ENCODE measurements at regions not wholly inside any gene's neighbourhood (a gene's known extent, or its start where the extent isn't known, plus 50 kb on each side); places are given as distances from the start of the nearest gene placed in this dataset.

DNA sequence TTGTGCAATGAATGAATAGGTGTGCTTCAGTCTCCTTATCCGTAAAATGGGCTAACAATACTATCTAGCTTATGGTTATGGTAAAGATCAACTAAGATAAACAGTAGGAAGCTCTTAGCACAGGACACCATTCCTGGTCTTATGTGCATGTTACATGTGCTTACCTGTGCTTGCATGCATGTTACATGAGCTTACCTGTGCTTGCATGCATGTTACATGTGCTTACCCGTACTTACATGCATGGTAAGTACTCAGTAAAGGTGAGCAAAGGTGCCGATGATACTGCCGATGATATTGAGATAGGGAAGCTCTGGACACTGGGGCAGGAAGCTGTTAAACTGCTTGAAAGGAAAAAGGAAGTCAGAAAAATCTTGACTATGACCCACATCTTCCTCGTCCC, 211.0 kb upstream of the USP24 start:
- no peak overlapping the region for H3K27ac ChIP-seq
- DNase-seq, result no peak
- no peak overlapping the region for H3K4me3 ChIP-seq
- no peaks in the 10 kb centered on the region for H3K36me3 ChIP-seq (ENCODE audit: low read depth, missing control alignments)
- no peaks in the 10 kb centered on the region for H3K27me3 ChIP-seq
- intact Hi-C loops (cut with DNase I; ENCODE audit: low total_unique reads), result no loop called here
- no peak for TF ChIP-seq CTCF (IDR thresholded peaks at IDR 0.05)
- TF ChIP-seq POLR2A (IDR thresholded peaks at IDR 0.05), result no peak
- H3K4me1 ChIP-seq, result peaks cover 8% of the 10 kb centered on the region
- H3K9me3 ChIP-seq, result no peaks in the 10 kb centered on the region
- 79 to 89% methylated on average over 5 of the region's 5 CpGs for WGBS, 2 donors

DNA sequence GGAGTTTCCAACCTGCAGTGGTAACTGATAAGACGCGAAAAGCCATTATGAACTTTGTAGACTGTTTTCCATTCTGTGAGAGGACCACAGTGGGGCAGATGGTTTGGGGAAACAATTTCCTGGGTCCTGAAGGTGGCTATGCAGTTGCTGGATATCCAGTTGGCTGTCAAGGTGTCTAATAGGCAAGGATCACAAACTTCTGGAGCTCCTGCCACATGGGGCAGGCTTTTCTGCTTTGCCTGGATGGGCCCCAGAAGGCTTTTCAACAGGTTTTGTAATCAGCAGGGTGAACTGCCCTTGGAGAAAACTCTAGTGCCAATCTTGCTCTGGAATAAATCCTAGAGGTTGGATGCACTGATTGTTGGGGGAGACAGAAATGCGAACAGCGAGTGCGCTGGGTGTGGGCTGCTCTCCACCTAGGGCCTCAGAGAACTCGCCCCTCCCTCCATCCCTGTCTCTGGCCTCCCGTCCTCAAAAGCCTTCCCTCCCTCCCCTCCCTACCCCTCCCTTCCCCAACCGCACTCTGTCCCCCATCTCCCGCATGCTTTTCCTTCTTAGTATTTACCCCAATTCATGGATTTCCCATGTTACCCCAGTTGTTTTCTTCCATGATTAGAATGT, 210.3 kb upstream of the USP24 start:
- Histone ChIP-seq H3K27ac (no peak overlapping the region), H3K4me3 (no peak overlapping the region), H3K36me3 (ENCODE audit: low read depth, missing control alignments) (no peaks in the 10 kb centered on the region), H3K4me1 (peaks cover 8% of the 10 kb centered on the region), H3K9me3 (no peaks in the 10 kb centered on the region), H3K27me3 (no peaks in the 10 kb centered on the region)
- intact Hi-C loops (cut with DNase I; ENCODE audit: low total_unique reads), result no loop called here
- no peak for DNase-seq
- TF ChIP-seq CTCF (IDR thresholded peaks at IDR 0.05) (no peak), POLR2A (IDR thresholded peaks at IDR 0.05) (no peak)
- 91 to 93% methylated on average over 9 of the region's 9 CpGs for WGBS, 2 donors

GRCh38 chr1:55423376-55423775, 208.2 kb upstream of the USP24 start:
- WGBS, 2 donors, result 80 to 87% methylated on average over 1 of the region's 1 CpG
- TF ChIP-seq CTCF (IDR thresholded peaks at IDR 0.05), result no peak
- TF ChIP-seq POLR2A (IDR thresholded peaks at IDR 0.05), result no peak
- H3K9me3 ChIP-seq, result no peaks in the 10 kb centered on the region
- H3K4me1 ChIP-seq, result no peaks in the 10 kb centered on the region
- no peaks in the 10 kb centered on the region for H3K36me3 ChIP-seq (ENCODE audit: low read depth, missing control alignments)
- DNase-seq, result no peak
- no peaks in the 10 kb centered on the region for H3K27me3 ChIP-seq
- no peak overlapping the region for H3K4me3 ChIP-seq
- intact Hi-C loops (cut with DNase I; ENCODE audit: low total_unique reads), result no loop called here
- no peak overlapping the region for H3K27ac ChIP-seq

GRCh38 chr1:55420929-55421716, 206.0 kb upstream of the USP24 start:
- no peak overlapping the region for H3K4me3 ChIP-seq
- H3K36me3 ChIP-seq (ENCODE audit: low read depth, missing control alignments), result no peaks in the 10 kb centered on the region
- 50 to 59% methylated on average over 3 of the region's 3 CpGs for WGBS, 2 donors
- H3K27me3 ChIP-seq, result no peaks in the 10 kb centered on the region
- H3K27ac ChIP-seq, result no peak overlapping the region
- DNase-seq, result no peak
- no peaks in the 10 kb centered on the region for H3K9me3 ChIP-seq
- H3K4me1 ChIP-seq, result no peaks in the 10 kb centered on the region
- TF ChIP-seq POLR2A (IDR thresholded peaks at IDR 0.05) (no peak), CTCF (IDR thresholded peaks at IDR 0.05) (no peak)
- intact Hi-C loops (cut with DNase I; ENCODE audit: low total_unique reads), result no loop called here

- H3K27me3 ChIP-seq, result no peaks in the 10 kb centered on the region
- DNase-seq, result no peak
- no peak overlapping the region for H3K27ac ChIP-seq
- no peak overlapping the region for H3K4me3 ChIP-seq
- WGBS, 2 donors, result 49 to 72% methylated on average over 2 of the region's 2 CpGs
- no peaks in the 10 kb centered on the region for H3K36me3 ChIP-seq (ENCODE audit: low read depth, missing control alignments)
- no peak for TF ChIP-seq POLR2A (IDR thresholded peaks at IDR 0.05)
- TF ChIP-seq CTCF (IDR thresholded peaks at IDR 0.05), result no peak
- H3K4me1 ChIP-seq, result no peaks in the 10 kb centered on the region
- intact Hi-C loops (cut with DNase I; ENCODE audit: low total_unique reads), result no loop called here
- H3K9me3 ChIP-seq, result no peaks in the 10 kb centered on the region
These were observed 204.9 kb upstream of the USP24 start for GRCh38 chr1:55420026-55420425.

Data from testis (tissue), 2 donors.